CD14-positive monocyte (primary cell): ENCODE measurements at regions not wholly inside any gene's neighbourhood (a gene's known extent, or its start where the extent isn't known, plus 50 kb on each side); places are given as distances from the start of the nearest gene placed in this dataset.

Experiments
- DNase-seq, 3 donors: peaks; one replicate each; pipeline ENCODE4 v3.0.0-alpha.2; 2011 to 2022
- H2AFZ ChIP-seq: 2 replicates; pipeline ENCODE4 v1.6.0; 2012; ENCODE audit warnings: mild to moderate bottlenecking, low read depth, low read length, inconsistent platforms; ENCODE audit not compliant: insufficient read depth, poor library complexity, severe bottlenecking
- H3K27ac ChIP-seq, 2 donors: 1 replicate in 1 of 2; 2 replicates in 1 of 2; pipeline ENCODE4 v1.5.1; 2012 to 2013; ENCODE audit warnings: low read length in 2 of 2, control low read depth in 1 of 2, inconsistent platforms in 1 of 2, low read depth in 1 of 2, mild to moderate bottlenecking in 1 of 2
- H3K27me3 ChIP-seq, 2 donors: one replicate each; pipeline versions ENCODE4 v1.6.0 to v1.6.1; 2011 to 2013; ENCODE audit warnings: low read length in 2 of 2; ENCODE audit not compliant: control insufficient read depth in 2 of 2, insufficient read depth in 2 of 2
- H3K36me3 ChIP-seq, 2 donors: replicated peaks in 1 of 2; 1 replicate in 1 of 2; 2 replicates in 1 of 2; pipeline versions ENCODE4 v1.5.1 to v1.6.1; 2012 to 2013; ENCODE audit warnings: low read length in 2 of 2, control low read depth in 1 of 2, inconsistent platforms in 1 of 2, mild to moderate bottlenecking in 1 of 2; ENCODE audit not compliant: insufficient read depth in 2 of 2, control insufficient read depth in 1 of 2
- H3K4me1 ChIP-seq, 2 donors: 1 replicate in 1 of 2; 2 replicates in 1 of 2; pipeline versions ENCODE4 v1.5.1 to v1.6.1; 2012 to 2013; ENCODE audit warnings: low read length in 2 of 2, control low read depth in 1 of 2, inconsistent platforms in 1 of 2, mild to moderate bottlenecking in 1 of 2, moderate library complexity in 1 of 2; ENCODE audit not compliant: insufficient read depth in 2 of 2, control insufficient read depth in 1 of 2
- H3K4me2 ChIP-seq: replicated peaks from 2 replicates; pipeline ENCODE3; 2012; ENCODE audit warnings: low read length, moderate library complexity, mild to moderate bottlenecking; ENCODE audit not compliant: poor library complexity, severe bottlenecking; ENCODE audit errors: extremely low read depth
- H3K4me3 ChIP-seq, 3 experiments: fragments of 200-600 bp in 1 of 3; sonication (generic) in 1 of 3; replicated peaks in 1 of 3; 1 replicate in 2 of 3; 2 replicates in 1 of 3; pipeline ENCODE4 v1.5.1; 2011 to 2013; ENCODE audit warnings: low read length in 3 of 3, mild to moderate bottlenecking in 3 of 3, control low read depth in 2 of 3, low read depth in 2 of 3, inconsistent platforms in 1 of 3, moderate library complexity in 1 of 3
- H3K79me2 ChIP-seq: 2 replicates; pipeline ENCODE4 v1.6.0; 2012; ENCODE audit warnings: mild to moderate bottlenecking, control low read depth, inconsistent platforms, low read length, moderate library complexity; ENCODE audit not compliant: insufficient read depth
- H3K9ac ChIP-seq: 2 replicates; pipeline ENCODE4 v1.6.0; 2017; ENCODE audit warnings: low read length, mild to moderate bottlenecking; ENCODE audit not compliant: insufficient read depth, poor library complexity, severe bottlenecking
- H3K9me3 ChIP-seq, 2 donors: replicated peaks in 1 of 2; 1 replicate in 1 of 2; 2 replicates in 1 of 2; pipeline versions ENCODE4 v1.5.1 to v1.6.1; 2012 to 2013; ENCODE audit warnings: low read length in 2 of 2, control low read depth in 1 of 2; ENCODE audit not compliant: control insufficient read depth in 1 of 2, insufficient read depth in 1 of 2
- H4K20me1 ChIP-seq: 2 replicates; pipeline ENCODE4 v1.6.0; 2012; ENCODE audit warnings: mild to moderate bottlenecking, low read length, control low read depth, moderate library complexity; ENCODE audit not compliant: insufficient read depth
- H3K27ac Mint-ChIP-seq, 7 donors: one replicate each; pipeline ENCODE4 v1.8.0; 2020; ENCODE audit warnings: mild to moderate bottlenecking in 7 of 7, mixed read lengths in 7 of 7, moderate library complexity in 6 of 7, inconsistent platforms in 2 of 7
- H3K27me3 Mint-ChIP-seq, 3 donors: one replicate each; pipeline ENCODE4 v1.8.0; 2021 to 2022; ENCODE audit warnings: low read depth in 3 of 3, mild to moderate bottlenecking in 3 of 3, mixed read lengths in 3 of 3, moderate library complexity in 3 of 3, inconsistent platforms in 1 of 3
- H3K36me3 Mint-ChIP-seq, 2 donors: one replicate each; pipeline ENCODE4 v1.8.0; 2020; ENCODE audit warnings: mixed read lengths in 2 of 2, inconsistent platforms in 1 of 2, mild to moderate bottlenecking in 1 of 2
- H3K4me1 Mint-ChIP-seq: one replicate; pipeline ENCODE4 v1.8.0; 2020; ENCODE audit warnings: mild to moderate bottlenecking, mixed read lengths
- H3K4me3 Mint-ChIP-seq, 2 donors: one replicate each; pipeline ENCODE4 v1.8.0; 2020; ENCODE audit warnings: mild to moderate bottlenecking in 2 of 2, mixed read lengths in 2 of 2, moderate library complexity in 1 of 2
- H3K9me3 Mint-ChIP-seq, 7 donors: one replicate each; pipeline ENCODE4 v1.8.0; 2020 to 2022; ENCODE audit warnings: mixed read lengths in 7 of 7, mild to moderate bottlenecking in 6 of 7, moderate library complexity in 6 of 7, inconsistent platforms in 2 of 7
- WGBS: methylation state at CpG from one replicate; pipeline ENCODE4 v1.1.5; 2013; ENCODE audit warnings: missing lambda C conversion rate; ENCODE audit not compliant: insufficient coverage; 5-methylcytosine and 5-hydroxymethylcytosine counted together
- intact Hi-C, 2 donors: fragments of 100-400 bp; cut with micrococcal nuclease; formaldehyde crosslinking; loops; one replicate each; pipeline versions ENCODE4 v1.15.0 to v1.15.1; 2023
- TF ChIP-seq, protein P1 (sequence below): fragments of 200-600 bp; IDR thresholded peaks from one replicate; pipeline ENCODE4 v1.8.0; 2022; ENCODE audit warnings: antibody characterized with exemption, mild to moderate bottlenecking

GRCh38 chr21:33988237-33989017 lies 72.8 kb upstream of the ATP5PO start:
- H3K27ac Mint-ChIP-seq: no peak overlapping the region
- H2AFZ ChIP-seq: no peak overlapping the region

GRCh38 chr21:33987461-33987860 lies 71.9 kb upstream of the ATP5PO start:
- Histone ChIP-seq H3K9ac (no peak overlapping the region), H3K4me2 (no peak overlapping the region), H3K4me3 (no peak overlapping the region), H3K27me3 (no peaks in the 10 kb centered on the region), H3K79me2 (no peaks in the 10 kb centered on the region), H3K36me3 (no peaks in the 10 kb centered on the region), H2AFZ (no peak overlapping the region), H4K20me1 (no peaks in the 10 kb centered on the region), H3K27ac (no peak overlapping the region), H3K9me3 (no peaks in the 10 kb centered on the region), H3K4me1 (no peaks in the 10 kb centered on the region)
- Mint-ChIP-seq H3K36me3 (no peaks in the 10 kb centered on the region), H3K9me3 (peaks cover 0 to 8% (median 2%) of the 10 kb centered on the region in 7 donors), H3K27me3 (peaks cover 3 to 8% (median 5%) of the 10 kb centered on the region in 3 donors), H3K4me1 (no peaks in the 10 kb centered on the region), H3K4me3 (no peak overlapping the region), H3K27ac (peak overlapping the region in 1 of 7 donors; percentile 27)
- 100% methylated on average over 1 of the region's 5 CpGs for WGBS
- TF ChIP-seq, protein P1, sequence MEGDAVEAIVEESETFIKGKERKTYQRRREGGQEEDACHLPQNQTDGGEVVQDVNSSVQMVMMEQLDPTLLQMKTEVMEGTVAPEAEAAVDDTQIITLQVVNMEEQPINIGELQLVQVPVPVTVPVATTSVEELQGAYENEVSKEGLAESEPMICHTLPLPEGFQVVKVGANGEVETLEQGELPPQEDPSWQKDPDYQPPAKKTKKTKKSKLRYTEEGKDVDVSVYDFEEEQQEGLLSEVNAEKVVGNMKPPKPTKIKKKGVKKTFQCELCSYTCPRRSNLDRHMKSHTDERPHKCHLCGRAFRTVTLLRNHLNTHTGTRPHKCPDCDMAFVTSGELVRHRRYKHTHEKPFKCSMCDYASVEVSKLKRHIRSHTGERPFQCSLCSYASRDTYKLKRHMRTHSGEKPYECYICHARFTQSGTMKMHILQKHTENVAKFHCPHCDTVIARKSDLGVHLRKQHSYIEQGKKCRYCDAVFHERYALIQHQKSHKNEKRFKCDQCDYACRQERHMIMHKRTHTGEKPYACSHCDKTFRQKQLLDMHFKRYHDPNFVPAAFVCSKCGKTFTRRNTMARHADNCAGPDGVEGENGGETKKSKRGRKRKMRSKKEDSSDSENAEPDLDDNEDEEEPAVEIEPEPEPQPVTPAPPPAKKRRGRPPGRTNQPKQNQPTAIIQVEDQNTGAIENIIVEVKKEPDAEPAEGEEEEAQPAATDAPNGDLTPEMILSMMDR: no peak
- intact Hi-C loops: no loop called here
- no peak for DNase-seq

More at GRCh38 chr21:33988237-33989017, 72.8 kb upstream of the ATP5PO start:
- H3K9me3 Mint-ChIP-seq: peaks cover 0 to 12% (median 6%) of the 10 kb centered on the region in 7 donors
- 100% methylated on average over 5 of the region's 10 CpGs for WGBS
- H3K4me3 Mint-ChIP-seq: no peak overlapping the region
- DNase-seq: no peak
- no peaks in the 10 kb centered on the region for H3K36me3 Mint-ChIP-seq
- Histone ChIP-seq H3K9ac (no peak overlapping the region), H4K20me1 (no peaks in the 10 kb centered on the region), H3K27me3 (no peaks in the 10 kb centered on the region), H3K4me1 (peaks cover 5 to 6% of the 10 kb centered on the region in 2 donors), H3K36me3 (no peaks in the 10 kb centered on the region), H3K4me2 (no peak overlapping the region), H3K27ac (no peak overlapping the region), H3K79me2 (no peaks in the 10 kb centered on the region), H3K9me3 (peaks cover 0 to 3% of the 10 kb centered on the region in 2 donors), H3K4me3 (no peak overlapping the region)
- H3K4me1 Mint-ChIP-seq: peaks cover 4% of the 10 kb centered on the region
- H3K27me3 Mint-ChIP-seq: peaks cover 3 to 8% (median 5%) of the 10 kb centered on the region in 3 donors
- TF ChIP-seq, protein P1: no peak
- intact Hi-C loops: no loop called here
